Fibroblast of peridontal ligament (primary cell): ENCODE measurements at regions not wholly inside any gene's neighbourhood (a gene's known extent, or its start where the extent isn't known, plus 50 kb on each side); places are given as distances from the start of the nearest gene placed in this dataset.
A peak's percentile ranks its signal among the peaks of the same experiment; 100 is the strongest.

Source experiments
- DNase-seq: peaks from one replicate; pipeline ENCODE4 v3.0.0-alpha.2; 2010; ENCODE audit errors: extremely low read depth

- no peak for DNase-seq
Observed at GRCh38 chr2:221267773-221268425, 304.2 kb downstream of the EPHA4 start.

GRCh38 chr2:221268631-221269030 lies 303.5 kb downstream of the EPHA4 start:
- DNase-seq = no peak

GRCh38 chr2:221270806-221271205 lies 301.3 kb downstream of the EPHA4 start:
- no peak for DNase-seq

GRCh38 chr2:221272729-221273128 lies 299.4 kb downstream of the EPHA4 start:
- DNase-seq = no peak

DNA sequence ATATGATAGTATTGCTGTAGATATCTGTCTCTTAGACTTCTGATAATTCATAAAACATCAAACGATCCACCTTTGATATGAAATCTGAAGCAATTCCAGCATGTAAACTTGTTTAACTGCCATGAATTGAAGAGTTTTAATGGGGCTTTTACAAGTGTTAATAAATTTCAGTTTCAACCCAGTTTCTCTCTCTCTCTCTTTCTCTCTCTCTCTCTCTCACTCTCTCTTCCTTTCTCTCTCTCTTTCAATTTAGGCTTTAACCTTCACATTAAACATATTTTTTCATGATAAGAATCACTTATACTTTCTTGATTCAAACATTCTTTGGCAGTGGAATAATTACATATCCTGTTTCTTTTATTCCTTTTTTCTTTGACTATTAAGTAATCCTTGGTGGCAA lies 296.1 kb downstream of the EPHA4 start:
- DNase-seq = no peak

DNA sequence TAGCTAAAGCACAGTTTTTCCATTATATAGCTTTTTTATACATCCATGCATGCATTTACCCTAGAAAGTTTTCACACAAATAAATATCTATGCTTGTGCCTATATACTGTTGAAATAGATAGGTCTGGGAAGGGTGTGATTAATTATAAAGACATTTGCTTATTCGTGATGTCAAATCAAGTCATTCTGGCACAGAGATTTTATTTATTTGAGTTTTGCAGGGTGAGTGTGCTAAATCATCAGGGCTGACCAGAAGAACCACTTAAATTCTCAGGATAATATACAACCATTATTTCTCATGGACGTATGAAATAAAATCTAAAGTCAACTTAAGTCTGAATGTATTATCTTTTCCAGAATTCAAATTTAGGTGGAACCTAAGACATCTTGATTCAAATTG lies 295.5 kb downstream of the EPHA4 start:
- no peak for DNase-seq

DNA sequence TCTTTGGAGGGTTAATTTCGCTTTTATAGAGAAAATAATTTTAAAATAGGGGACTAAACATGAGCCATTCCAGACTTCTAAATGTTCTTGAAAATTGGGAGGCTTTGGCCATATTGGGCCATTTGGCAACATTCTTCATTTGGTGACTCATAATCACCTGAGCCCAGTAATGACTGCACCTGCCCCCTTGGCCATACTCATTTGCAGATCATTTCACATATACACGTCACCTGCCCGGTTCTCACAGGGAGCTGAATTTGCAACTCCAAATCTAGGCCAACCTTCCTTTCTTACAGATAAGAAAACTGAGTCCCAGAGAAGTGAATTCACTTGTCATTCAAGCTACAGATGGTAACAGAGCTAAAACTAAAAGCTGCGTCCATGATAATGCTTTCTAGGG lies 289.7 kb downstream of the EPHA4 start:
- no peak for DNase-seq

GRCh38 chr2:221283896-221284545 lies 288.1 kb downstream of the EPHA4 start:
- DNase-seq = peak; percentile 33

DNA sequence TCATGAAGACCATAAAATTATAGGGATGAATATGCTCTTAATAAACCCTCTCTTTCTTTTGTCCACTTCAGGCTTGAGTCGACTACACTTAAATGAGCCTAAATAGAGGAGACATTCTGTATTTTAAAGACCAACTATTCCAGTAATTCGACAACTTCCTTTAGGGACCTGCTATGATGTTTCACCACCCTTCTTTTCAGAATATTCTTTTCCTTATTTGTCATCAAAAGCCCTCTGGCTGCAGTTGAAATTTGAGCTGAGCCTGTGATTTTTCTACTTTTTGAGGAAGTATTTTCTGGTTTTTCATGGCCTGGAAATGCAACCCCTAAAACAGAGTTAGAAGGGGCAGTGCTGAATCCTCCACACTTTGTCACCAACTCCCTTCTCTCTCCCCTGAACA lies 287.0 kb downstream of the EPHA4 start:
- DNase-seq = no peak

- no peak for DNase-seq
Observed at GRCh38 chr2:221286406-221286805, 285.7 kb downstream of the EPHA4 start.

DNA sequence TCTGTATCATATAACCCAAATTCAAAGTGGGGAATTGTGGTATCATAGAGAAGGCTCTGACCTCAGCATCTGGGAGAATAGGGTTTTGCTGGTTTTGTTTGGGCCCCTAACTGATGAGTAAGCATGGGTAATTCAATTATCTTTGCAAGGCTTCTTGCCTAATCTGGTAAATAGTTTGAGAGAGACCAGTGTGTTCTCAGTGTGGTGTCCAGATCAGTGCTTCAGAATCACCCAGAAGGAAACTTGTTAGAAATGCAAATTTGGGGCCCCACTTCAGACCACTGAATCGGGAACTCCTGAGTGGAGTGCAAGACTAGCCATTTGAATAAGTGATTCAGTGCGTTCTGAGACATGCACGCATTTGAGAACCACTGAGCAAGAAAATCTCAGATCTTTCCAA lies 282.7 kb downstream of the EPHA4 start:
- DNase-seq = peak; percentile 15

DNA sequence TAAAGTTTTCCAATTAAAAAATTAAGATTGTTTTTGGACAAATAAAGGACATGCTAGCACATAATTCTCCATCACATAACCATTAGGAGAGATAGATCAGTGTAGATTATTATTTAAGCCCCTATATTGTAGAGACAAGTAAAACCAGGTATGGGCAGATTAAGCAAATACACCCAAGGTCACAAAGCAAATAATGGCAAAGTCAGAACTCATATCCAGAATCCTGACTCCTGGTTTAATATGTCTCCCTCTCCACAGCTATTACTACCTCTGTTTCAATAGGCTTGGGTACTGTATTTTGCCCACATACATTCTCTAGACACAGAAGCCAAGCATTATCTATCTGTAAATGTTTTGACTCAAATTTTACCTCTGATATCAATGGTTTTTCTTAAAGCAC lies 282.3 kb downstream of the EPHA4 start:
- no peak for DNase-seq

- DNase-seq = no peak
Observed at GRCh38 chr2:221293949-221294742, 278.0 kb downstream of the EPHA4 start.

DNA sequence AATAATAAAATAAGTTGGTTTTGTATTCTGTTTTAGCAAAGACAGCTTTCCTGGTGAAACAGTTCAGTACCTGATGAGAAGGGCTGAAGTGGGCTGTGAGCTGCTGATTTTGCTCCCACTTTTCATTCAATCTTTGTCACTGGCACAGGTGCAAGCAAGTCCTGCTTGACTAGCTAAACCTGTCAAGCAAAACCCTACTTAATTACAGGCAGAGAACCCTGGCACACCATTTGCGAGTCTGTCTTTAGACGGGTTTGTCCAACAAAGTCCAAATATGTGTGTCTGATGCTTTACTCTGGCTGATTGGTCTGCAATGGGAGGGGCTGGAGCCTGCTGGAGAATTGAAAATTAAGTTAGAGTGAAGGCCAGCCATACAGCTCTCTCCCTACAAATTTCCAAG lies 267.2 kb downstream of the EPHA4 start:
- DNase-seq = no peak

DNA sequence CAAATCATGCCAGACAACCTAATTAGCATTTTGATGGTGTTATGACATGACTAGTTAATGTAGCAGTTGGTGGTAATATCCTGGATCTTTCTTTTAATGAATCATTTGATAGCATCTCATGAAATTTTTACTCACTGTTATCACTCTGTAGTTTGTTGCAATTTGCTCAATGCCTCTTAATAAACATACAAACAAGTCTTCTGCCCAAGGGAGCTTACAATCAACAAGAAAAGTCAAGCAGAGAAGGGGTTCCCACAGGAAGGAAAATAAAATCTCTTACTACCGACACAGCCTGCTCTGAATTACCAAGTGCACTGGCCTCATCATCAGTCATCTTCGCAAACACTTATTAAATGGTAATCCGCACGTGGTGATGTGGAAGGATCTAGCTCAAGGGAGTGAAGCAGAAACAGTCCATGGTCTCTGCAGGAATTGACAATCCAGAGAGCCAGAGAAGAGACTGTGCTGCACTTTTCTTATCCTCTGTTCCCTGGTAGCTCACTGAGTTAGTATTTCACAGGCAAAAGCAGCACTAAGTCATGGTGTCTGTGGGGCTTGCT lies 263.5 kb downstream of the EPHA4 start:
- no peak for DNase-seq

DNA sequence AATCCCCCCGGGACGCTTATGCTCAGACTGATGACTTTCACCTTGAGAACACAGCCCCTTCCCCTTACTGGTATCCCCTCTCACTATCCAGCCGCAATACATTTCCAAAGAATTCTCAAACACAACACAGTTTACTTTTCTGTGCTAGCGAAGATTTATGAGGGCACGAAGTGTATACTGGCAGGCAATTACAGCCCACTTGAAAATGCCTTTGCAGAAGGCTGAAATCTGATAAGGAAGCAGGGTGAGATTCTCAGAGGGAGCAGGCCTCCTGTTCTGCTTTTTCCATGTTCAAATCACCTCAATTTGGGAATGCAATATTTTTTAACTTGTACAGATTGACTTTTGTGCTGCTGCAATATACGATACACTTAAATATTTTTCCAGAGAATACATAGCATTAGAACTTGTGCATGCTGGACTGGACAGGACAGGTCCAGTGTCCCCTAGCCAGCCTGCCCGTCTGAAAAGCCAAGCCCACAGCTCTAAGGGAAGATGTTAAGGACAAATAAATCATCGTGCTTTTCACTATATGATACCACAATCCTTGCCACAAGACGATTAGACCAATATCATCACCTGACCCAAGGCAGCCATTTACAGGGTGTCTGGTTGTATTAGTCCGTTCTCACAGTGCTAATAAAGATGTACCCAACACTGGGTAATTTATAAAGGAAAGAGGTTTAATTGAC lies 262.1 kb downstream of the EPHA4 start:
- no peak for DNase-seq

DNA sequence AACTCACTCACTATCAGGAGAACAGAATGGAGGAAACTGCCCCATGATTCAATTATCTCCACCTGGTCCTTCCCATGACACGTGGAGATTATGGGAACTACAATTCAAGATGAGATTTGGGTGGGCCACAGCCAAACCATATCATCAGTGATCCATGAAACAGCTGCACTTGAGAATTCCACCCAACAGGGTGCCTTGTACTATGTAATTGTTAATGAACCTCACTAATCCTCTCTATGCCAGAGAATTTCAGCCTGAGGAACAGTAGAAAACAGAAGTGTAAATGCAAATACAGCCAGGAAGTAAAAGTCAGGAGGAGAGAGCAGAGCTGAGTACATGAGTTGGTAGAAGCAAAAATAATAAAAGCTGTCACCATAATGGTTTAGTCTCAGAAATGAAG lies 261.4 kb downstream of the EPHA4 start:
- DNase-seq = no peak

DNA sequence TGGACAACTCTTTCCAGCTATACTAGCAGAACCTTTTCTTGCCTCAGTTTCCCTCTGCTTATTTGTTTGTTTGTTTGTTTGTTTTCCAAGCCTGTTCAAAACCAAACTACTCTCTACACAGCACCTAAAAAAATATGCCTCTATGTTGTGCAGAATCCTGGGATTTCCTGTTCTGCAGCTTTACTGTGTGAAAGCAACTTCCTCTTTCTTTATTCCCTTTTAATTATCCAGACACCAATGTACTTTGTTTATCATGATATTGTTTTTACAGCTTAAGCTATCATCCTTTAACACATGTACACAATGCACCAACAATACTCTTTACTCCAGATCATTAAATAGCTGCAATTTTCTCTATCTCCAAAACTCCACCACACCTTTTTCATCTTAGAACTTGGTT lies 259.5 kb downstream of the EPHA4 start:
- no peak for DNase-seq

- no peak for DNase-seq
Observed at GRCh38 chr2:221314786-221315185, 257.3 kb downstream of the EPHA4 start.

DNA sequence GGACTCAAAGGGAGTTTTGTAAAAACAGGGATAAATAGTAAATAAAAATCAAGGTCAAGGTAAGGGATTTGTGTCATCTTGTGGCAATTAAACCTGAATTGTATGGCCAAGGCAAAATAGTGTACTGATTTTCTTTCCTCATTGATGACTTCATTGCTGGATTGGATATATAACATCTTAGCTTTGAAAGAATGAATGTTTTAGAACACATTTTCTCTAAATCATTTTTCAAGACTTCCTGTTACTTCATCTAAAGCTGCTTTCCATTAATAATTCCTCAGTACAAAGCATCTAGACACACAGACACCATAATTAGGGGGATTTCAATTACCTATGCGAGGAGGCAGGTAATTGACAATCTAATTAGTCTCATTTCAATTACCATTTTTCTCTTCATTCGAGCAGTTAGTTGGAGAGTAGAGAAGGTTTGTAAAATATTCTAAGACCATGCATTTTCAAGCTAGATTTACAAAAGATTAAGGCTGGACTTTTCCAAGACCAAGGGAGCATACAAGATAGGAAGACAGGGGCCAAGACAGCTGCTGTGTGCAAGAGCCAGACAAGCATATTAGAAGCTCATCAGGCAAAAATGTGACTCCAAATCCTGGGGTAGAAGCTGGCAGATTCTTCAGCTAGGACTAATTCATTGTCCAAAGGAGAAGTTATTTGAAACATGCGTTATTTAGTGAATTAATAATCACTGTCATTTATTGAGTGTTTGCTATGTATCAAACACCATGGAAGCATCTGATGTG lies 253.6 kb downstream of the EPHA4 start:
- DNase-seq = no peak

GRCh38 chr2:221322741-221323140 lies 249.4 kb downstream of the EPHA4 start:
- no peak for DNase-seq
